GM19238 (cell line): ENCODE measurements at regions not wholly inside any gene's neighbourhood (a gene's known extent, or its start where the extent isn't known, plus 50 kb on each side); places are given as distances from the start of the nearest gene placed in this dataset.
"Not testable (repeated sequence)": the region's sequence is repeated elsewhere in the genome, so short reads cannot be mapped to it uniquely, and the experiment has no call there.

Experiments
- DNase-seq: peaks from one replicate; pipeline ENCODE4 v3.0.0; 2011; ENCODE audit warnings: low spot score; ENCODE audit not compliant: insufficient read length

DNA sequence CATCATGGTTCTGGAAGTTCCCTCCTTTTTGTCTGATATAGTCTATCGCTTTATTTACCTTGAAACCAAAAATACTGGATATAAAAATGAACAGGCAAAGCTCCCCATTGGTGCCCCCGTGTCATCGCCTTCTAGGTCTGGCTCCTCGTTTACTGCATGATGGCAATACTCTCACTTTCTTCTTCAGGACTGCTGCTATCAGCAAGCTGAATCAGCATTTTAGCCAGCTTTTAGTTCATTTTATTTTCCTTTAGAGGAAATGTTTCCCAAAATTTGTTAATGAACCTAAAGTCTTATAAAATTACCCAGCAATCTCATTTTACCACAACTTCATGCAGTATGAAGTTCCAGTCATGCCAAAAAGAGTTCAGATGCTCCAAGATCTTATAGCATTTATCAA, 80.5 kb downstream of the ZIC3 start:
- no peak for DNase-seq

DNA sequence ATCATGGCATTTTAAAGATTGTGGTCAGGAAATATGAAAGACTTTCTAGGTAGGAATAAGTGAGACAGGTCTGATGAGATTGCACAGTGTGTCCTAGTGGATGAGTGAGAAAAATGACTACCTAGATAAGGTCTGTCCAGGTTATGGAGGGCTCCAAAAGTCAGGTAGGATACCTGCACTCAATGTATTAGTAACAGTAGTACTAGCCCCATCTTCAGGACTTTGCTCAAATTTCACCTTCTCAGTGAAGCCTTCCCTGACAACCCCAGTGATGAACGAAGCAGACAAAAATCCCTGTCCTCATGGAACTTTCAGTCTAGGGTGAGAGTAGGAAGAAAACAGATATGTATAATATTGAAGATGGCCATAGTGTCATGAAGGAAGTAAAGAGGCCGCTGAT, 85.7 kb downstream of the ZIC3 start:
- no peak for DNase-seq

DNA sequence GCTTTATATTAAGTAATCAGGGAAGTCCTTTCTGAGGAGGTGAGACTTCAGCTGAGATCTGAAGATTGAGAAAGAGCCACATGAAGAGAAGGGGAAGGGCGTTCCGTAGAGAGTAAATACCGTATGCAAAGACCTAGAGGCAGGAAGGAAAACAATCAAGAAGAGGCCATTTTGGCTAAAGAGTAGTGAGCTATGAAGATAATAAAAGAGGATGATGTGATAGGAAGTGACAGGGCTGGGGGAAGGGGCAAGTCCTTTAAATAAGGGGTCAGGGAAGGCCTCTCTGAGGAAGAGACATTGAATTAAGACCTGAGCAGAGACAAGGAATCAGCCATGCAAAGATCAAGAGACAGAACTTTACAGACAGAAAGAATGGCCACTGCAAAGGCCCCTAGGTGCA, 86.2 kb downstream of the ZIC3 start:
- no peak for DNase-seq

GRCh38 chrX:137654481-137654880, 88.6 kb downstream of the ZIC3 start:
- no peak for DNase-seq

- no peak for DNase-seq
These were observed 101.8 kb downstream of the ZIC3 start for GRCh38 chrX:137667776-137668175.

- DNase-seq = no peak
These were observed 118.7 kb downstream of the ZIC3 start for GRCh38 chrX:137684591-137684990.

DNA sequence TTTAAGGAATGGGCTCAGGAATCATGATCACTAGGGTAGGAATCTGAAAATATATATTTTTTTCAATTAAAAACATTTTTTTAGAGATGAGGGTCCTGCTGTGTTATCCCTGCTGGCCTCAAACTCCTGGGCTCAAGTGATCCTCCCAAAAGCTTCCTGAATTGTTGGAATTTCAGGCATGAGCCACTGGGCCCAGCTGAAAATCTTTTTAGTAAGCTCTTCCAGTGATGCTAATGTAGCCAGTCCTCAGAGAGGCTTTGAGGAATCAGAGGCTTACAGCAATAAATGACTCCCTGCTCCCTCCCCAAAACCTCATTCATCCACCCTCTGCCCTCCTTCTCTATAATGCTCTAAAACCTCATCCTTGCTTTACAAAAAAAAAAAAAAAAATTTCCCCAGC, 129.5 kb downstream of the ZIC3 start:
- DNase-seq = no peak

DNA sequence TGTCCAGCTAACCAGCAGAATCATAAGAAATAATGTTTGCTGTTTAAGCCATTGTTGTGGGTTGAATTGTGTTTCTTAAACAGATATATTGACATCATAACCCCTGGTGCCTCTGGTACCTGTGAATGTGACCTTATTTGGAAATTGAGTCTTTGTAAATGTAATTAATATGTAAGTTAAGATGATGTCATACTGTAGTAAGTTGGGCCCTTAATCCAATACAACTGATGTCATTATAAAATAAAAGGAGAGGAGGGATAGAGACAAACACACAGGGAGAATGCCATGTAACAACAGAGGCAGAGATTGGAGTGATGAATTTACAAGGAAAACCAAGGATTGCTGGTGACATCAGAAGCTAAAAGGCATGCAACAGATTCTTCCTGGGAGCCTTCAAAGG, 141.4 kb downstream of the ZIC3 start:
- no peak for DNase-seq

DNA sequence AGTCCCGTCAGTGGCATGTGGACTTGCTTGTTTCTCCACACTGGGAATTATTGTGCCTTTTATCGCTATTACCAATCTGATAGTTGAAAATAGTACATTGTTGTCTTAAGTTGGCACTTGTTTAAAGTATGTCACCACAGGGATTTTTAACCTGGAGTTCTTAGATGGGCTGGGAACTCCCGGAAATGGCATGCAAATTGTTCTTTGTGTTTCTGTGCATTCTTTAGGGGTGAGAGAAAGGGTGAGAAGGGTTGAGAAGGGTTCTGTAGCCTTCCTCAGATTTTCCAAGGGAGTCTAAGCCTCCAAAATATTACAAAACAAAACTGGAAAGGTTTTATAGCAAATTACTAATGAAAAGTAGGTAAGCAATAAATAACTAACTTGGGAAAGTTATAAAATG, 176.9 kb downstream of the ZIC3 start:
- no peak for DNase-seq

- DNase-seq = no peak
These were observed 177.5 kb downstream of the ZIC3 start for GRCh38 chrX:137743414-137743813.

DNA sequence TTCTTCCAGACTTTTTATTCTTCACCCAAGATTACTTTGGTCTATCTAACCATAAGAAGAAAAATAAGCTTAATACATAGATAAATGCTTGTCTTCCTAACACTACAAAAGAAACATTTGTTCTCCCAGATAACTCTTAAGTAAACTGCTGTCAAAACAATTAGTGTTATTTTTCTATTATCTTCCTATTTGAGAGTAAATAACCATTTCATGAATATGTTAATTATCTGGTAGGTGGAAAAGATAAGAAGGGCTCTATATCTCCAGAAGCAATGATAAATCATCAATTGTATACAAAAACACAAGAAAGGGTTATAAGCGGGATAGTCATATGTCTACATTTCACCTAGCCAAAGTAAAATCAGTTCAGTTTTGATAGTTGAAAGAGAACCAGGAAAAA, 180.4 kb downstream of the ZIC3 start:
- no peak for DNase-seq

GRCh38 chrX:137747244-137748043, 181.5 kb downstream of the ZIC3 start:
- DNase-seq = no peak

DNA sequence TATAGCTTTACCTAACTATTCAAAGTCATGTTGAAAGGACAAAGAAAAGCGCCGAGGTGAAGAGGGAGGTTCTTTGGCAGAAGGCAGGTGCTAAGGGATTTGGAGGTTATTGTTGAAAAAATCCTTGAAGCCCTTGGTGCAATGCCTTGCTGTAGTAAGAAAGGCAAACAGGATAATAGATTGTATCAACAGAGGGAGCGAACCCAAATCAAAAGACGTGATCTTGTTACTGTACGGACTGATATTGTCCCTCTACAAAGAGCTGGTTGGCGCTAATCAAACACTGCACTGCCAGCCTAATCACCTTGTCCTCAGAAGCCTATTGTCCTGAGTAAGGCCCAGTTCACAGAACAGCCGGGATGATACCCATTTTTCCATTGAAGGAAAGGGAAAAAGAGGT, 182.9 kb downstream of the ZIC3 start:
- no peak for DNase-seq

DNA sequence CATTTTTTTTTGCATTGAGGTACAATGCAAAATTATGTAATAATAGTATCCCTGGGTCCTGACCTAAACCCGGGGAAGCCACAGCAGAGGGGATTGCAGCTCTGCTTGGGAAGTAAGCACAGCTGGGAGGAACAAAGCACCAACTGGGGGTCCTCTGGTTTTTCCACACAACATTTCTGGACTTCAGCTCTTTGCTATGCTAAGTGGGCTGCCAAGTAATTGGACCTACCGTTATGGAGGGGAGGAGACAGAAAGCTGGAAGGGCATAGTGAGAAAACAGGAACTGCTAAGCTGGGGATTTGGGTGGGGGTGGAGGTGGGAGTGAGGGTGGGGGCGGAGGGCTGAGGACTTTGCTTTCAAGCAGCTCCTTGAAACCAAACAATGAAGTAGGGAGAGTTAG, 183.3 kb downstream of the ZIC3 start:
- DNase-seq = no peak

GRCh38 chrX:137771537-137771936, 205.6 kb downstream of the ZIC3 start:
- DNase-seq = no peak

GRCh38 chrX:137792214-137792613, 226.3 kb downstream of the ZIC3 start:
- no peak for DNase-seq

DNA sequence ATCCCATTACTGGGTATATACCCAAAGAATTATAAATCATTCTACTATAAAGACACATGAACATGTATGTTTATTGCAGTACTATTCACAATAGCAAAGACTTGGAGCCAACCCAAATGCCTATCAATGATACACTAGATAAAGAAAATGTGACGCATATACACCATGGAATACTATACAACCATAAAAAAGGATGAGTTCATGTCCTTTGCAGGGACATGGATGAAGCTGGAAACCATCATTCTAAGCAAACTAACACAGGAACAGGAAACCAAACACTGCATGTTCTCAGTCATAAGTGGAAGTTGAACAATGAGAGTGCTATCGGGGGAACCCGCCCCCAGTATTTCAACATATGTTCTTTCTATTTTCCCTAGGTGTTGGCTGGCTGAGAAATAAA, 232.0 kb downstream of the ZIC3 start:
- not testable (repeated sequence) for DNase-seq

GRCh38 chrX:137823257-137823656, 257.3 kb downstream of the ZIC3 start:
- DNase-seq = no peak

- DNase-seq = no peak
These were observed 281.4 kb downstream of the ZIC3 start for GRCh38 chrX:137847376-137847775.

GRCh38 chrX:137848266-137848905, 282.5 kb downstream of the ZIC3 start:
- DNase-seq = no peak

GRCh38 chrX:137852502-137852901, 286.6 kb downstream of the ZIC3 start:
- DNase-seq = no peak

DNA sequence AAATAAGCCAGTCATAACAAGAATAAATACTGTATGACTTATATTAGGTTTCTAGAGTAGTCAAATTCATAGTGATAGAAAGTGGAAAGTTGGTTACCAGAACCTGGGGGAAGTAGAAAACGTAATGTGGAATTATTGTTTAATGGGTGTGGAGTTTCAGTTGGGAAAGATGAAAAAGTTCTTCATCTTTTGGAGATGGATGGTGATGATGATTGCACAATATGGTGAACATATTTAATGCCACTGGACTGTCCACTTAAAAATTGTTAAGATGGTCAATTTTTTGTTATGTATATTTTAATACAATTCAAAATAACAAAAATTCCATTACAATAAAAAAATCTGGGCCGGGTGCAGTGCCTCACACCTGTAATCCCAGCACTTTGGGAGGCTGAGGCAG, 289.6 kb downstream of the ZIC3 start:
- no peak for DNase-seq

- DNase-seq = no peak
These were observed 292.2 kb downstream of the ZIC3 start for GRCh38 chrX:137858106-137858505.
